ENCODE measurements at regions not wholly inside any gene's neighbourhood (a gene's known extent, or its start where the extent isn't known, plus 50 kb on each side); places are given as distances from the start of the nearest gene placed in this dataset.
A peak's percentile ranks its signal among the peaks of the same experiment; 100 is the strongest.

DNA sequence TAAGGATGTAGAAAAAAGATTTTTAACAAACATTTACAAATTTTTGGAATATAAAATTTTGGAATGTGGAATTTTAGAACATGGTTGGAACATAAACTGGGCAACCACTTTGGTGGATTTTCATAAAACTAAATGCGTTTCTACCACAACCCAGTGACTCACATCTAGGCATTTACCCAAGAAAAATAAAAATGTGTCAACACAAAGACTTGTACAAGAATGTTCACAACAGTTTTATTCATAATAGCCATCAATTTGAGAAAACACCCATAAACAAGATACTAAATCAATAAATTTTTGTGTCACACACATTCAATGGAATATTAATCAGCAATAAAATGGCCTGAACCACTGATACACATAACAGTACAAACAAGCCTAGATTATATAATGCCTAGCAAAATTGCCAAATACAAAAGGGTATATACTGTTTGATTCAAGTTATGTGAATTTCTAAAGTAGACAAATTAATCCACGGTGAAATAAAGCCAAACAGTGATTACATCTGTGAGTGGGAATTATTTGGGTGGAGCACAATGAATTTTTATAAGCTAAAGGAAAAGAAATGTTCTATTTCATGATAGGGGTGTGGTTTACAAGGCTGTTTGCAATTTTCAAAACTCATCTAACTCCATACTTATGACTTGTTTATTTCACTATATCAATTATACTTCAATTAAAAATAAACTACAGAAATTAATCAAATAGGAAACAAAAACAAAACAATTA, 415.2 kb upstream of the OR4E1 start:
- DNase-seq, result no peak

- DNase-seq, result no peak
These were observed 412.5 kb upstream of the OR4E1 start for GRCh38 chr14:22086131-22086530.

DNA sequence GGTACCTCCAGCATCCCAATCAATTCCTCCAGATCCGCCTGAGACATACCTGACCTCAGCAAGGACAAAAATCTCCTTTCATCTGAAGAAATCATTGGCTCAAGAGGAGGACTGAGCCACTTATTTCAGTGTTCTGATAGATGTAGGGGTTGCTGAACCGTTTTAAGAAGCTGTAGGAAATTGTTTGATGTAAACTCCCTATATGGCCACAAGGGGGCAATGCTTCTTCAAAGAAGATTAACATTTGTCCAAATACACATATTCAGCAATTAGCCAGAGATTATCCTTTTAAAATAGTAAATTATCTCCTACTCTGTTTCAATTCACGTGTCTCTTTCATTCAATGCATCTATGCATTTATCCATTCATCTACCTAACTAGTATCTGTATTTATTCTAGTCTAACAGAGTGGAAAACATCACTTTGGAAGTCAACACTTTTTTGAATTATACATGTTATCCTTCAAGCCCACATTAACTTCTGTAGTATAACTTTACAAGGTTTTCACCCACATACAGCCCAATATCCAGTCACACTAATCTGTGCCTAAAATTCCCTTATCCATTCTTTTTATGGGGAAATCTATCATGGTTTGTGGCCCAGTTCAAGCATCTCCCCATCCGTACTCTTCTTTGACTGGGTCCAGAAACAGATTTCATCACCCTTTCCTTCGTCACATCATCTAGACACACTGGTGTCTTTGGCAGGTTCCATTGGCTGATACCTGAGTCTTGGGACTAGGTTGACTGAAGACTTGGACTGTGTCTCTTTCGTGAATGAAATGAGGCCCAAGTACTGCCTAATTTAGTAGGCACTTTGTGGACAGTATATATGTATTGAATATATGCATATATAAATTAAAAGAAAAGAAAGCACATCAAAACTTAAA, 411.0 kb upstream of the OR4E1 start:
- DNase-seq, result no peak

DNA sequence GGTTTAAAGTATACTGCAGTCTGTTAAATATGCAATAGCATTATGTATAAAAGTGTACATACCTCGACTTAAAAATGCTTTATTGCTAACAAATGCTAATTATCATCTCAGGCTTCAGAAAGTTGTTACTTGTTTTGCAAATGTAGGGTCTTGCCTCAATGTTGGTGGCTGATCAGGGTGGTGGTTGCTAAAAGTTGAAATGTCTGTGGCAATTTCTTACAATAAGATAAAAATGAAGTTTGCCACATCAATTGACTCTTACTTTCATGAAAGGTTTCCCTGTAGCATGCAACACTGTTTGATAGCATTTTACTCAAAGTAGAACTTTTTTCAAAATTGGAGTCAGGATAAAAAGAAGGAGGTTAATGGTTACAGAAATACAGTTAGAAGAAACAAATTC, 407.7 kb upstream of the OR4E1 start:
- DNase-seq, result no peak

GRCh38 chr14:22079766-22080165, 406.1 kb upstream of the OR4E1 start:
- DNase-seq, result no peak

- DNase-seq, result no peak
These were observed 400.2 kb upstream of the OR4E1 start for GRCh38 chr14:22073801-22074200.

GRCh38 chr14:22071006-22071405, 397.4 kb upstream of the OR4E1 start:
- peak; percentile 24 for DNase-seq

DNA sequence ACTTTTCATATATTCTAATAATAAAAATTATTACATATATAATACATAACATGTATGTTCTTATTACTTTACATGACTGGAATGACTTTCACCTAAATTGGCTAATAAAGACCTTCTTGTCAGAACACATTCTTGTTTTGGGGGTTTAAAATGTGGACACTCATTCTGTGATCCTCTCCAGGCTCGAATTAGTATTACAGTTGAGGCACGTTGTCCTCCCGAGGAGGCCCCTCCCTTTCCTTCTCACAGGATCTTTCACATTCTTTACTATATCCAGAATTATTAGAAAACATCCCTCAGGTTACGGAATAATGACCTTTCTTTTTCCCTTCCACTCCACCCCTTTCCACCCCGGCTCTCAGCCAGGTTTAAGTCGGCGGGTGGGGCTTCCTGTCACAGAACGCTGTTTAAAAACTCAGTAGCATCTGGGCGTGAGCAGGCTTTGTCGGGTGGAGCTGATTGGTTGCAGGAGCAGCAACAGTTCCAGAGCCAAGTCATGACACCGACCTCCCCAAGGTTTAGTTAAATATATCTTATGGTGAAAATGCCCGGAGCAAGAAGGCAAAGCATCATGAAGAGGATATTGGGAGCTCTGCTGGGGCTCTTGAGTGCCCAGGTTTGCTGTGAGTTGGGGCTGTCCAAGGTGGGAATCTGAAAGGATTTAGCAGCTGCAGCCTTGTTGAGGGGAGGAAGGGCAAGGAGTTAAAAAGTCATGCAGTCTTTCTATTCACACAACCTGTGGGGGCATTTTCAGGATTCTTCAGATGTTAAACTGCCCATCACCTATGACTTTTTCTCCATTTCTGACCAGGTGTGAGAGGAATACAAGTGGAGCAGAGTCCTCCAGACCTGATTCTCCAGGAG, 396.7 kb upstream of the OR4E1 start:
- peak; percentile 49 for DNase-seq

DNA sequence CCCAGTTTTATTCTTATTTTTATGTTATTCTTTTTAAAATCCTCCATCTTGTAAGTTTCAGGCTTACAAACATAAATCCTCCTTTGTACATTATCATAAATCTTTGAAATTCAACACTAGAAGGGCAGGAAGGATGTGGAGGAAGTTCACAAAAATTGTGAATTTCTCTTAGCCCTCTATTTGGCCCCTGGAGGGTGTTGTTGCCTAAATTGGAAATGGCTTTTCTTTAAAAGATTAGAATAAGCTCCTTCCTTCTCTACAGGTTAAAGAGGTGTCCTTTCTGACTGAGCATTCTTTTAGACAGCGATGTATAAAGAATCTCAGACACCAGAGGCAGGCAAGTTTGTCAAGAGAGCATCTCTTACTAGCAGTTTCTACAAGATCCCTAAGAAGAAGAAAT, 391.7 kb upstream of the OR4E1 start:
- DNase-seq, result no peak

DNA sequence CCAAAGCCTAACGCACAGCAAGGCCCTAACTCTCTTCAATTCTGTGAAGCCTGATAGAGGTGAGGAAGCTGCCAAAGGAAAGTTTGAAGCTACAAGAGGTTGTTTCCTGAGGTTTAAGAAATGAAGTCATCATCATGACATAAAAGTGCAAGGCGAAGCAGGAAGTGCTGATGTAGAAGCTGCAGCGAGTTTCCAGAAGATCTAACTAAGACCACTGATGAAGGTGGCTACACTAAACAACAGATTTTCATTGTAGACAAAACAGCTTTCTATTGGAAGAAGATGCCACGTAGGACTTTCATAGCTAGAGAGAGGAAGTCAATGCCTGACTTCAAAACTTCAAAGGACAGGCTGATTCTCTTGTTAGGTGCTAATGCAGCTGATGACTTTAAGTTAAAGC, 385.6 kb upstream of the OR4E1 start:
- no peak for DNase-seq

- DNase-seq, result no peak
These were observed 379.2 kb upstream of the OR4E1 start for GRCh38 chr14:22052795-22053194.

- peak; percentile 9 for DNase-seq
These were observed 373.5 kb upstream of the OR4E1 start for GRCh38 chr14:22047115-22047514.

- no peak for DNase-seq
These were observed 372.4 kb upstream of the OR4E1 start for GRCh38 chr14:22046063-22046462.

GRCh38 chr14:22044193-22044592, 370.6 kb upstream of the OR4E1 start:
- DNase-seq, result no peak

GRCh38 chr14:22040781-22041125, 367.1 kb upstream of the OR4E1 start:
- DNase-seq, result no peak

DNA sequence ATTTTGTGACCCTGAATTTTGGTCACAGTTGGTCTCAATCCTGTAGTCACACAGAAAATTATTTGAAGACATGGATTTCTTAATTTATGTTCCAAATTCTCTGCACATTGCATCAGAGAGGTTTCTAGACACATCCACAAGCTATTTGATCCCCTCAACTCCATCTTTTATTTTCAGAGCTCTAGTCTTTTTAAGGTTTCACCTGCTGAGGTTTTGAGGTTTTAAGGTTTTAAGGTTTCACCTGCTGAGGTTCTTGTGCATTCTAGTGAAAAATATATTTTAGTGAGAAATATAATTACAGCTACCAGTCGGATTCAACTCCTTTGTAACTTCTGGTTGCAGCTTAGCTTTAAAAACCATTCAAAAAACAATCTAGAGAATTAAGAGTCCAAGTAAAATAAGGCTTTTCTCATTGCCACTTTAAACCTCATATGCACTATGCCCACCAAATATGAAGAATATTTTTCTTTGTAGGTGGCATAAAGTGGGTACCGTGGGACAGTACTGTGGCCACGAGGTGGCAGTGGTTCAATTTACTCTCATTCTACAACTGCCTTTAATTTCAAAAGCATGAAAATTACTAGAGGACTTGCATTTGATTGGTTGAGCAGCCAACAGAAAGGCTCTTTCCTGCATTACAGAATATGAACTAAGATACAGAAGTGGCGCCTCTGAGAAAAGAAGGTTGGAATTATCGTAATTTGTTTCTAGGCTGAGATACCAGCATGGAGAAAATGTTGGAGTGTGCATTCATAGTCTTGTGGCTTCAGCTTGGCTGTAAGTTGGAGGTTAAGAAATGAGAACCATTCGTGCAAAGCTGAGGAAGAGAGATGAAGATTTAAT, 366.5 kb upstream of the OR4E1 start:
- DNase-seq, result peak; percentile 34

- no peak for DNase-seq
These were observed 363.1 kb upstream of the OR4E1 start for GRCh38 chr14:22036541-22037239.

DNA sequence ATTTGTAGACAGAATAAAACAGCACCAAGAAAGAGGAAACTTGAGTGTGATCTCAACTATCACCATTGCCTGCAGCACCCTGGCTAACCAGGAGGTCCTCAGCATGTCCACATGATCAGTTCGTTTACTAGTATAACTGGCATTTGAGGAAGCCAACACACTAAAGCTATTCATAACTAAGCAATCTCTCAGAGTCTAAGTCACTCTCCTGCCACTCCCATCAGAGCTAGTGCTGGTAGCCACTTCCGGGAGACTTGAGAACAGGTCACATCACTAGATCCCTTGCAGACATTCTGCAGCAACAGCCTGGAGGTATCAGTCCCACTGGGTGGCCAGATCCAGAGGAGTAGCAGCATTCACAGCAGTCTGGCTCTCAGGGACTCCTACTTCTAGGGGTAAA, 352.9 kb upstream of the OR4E1 start:
- DNase-seq, result no peak

DNA sequence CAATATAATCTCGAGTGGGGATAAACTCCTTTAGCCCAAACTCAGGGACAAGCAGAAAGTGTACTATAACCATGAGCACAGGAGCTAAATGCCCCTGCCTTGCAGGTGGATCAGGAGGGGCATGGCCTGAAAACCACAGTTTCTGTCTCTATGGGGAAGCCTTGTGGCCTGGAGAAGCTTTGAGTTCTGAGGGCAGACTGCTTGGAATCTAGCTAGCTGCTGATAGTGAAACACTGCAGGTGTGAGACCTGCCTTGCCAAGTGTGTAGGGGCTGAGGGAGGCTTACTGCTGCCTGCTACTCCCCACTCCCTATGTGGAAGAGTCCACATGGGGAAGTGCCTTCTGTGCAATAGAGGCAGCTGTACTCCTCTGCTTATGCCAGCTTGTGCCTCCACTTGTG, 352.3 kb upstream of the OR4E1 start:
- no peak for DNase-seq

DNA sequence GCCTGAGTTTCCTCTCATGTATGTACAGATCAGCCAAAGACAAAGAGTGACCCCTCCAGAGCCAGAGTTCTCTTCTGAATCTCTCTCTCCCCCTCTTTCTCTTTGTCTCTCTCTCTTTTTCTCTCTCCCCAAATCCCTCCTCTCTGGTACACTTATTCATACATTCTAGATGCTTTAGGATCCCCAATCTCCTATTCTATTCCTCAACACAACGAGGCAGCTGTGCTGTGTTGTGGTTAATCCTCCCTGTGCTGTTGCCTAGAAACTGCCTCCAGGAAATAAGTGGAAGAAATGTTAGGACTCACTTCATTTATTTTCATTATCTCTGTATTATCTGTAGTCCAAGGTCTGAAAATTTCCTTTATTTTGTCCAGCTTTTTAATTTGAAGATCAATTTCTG, 350.5 kb upstream of the OR4E1 start:
- DNase-seq, result no peak

- no peak for DNase-seq
These were observed 345.3 kb upstream of the OR4E1 start for GRCh38 chr14:22018890-22019289.

GRCh38 chr14:22012452-22012851, 338.8 kb upstream of the OR4E1 start:
- no peak for DNase-seq
